Esophagus muscularis mucosa (tissue), 4 donors: ENCODE measurements at regions not wholly inside any gene's neighbourhood (a gene's known extent, or its start where the extent isn't known, plus 50 kb on each side); places are given as distances from the start of the nearest gene placed in this dataset.

ENCODE experiments used
- CTCF ChIP-seq, 3 experiments: fragments of 200-600 bp in 2 of 3; fragments of 450-650 bp in 1 of 3; sonication (generic) in 2 of 3; IDR thresholded peaks; one replicate each; pipeline ENCODE4 v1.5.1; 2017 to 2019; ENCODE audit warnings: antibody characterized with exemption in 3 of 3, mild to moderate bottlenecking in 2 of 3, moderate library complexity in 1 of 3
- EP300 ChIP-seq: sonication (generic); formaldehyde crosslinking; IDR thresholded peaks from one replicate; pipeline ENCODE4 v1.6.1; 2017; ENCODE audit warnings: antibody characterized with exemption
- POLR2AphosphoS5 ChIP-seq, 2 donors: sonication (generic); formaldehyde crosslinking; IDR thresholded peaks; one replicate each; pipeline ENCODE4 v1.6.1; 2017; ENCODE audit warnings: antibody characterized with exemption in 2 of 2

- TF ChIP-seq CTCF (IDR thresholded peaks at IDR 0.05) (no peak), POLR2AphosphoS5 (IDR thresholded peaks at IDR 0.05) (no peak), EP300 (no peak)
Observed at GRCh38 chr10:130542761-130543160, 406.6 kb downstream of the GLRX3 start.
